PC-3 (cell line): ENCODE measurements at regions not wholly inside any gene's neighbourhood (a gene's known extent, or its start where the extent isn't known, plus 50 kb on each side); places are given as distances from the start of the nearest gene placed in this dataset.

Source experiments
- ATAC-seq: fragments of 200-7000 bp; cut with Tn5 transposase; 2 replicates; pipeline ENCODE4 v1.9.1; 2020; ENCODE audit warnings: mild to moderate bottlenecking, moderate library complexity
- BruUV-seq: library from RNA; stranded (reverse); fragments of 400-500 nt; replicated peaks from 2 replicates; lab custom pipeline; 2021; lab: Mats Ljungman, UMichigan
- CTCF ChIA-PET: fragments of 300-600 bp; sonication (Branson Sonifier 250); formaldehyde crosslinking; loops from one replicate; lab custom pipeline; 2022; ENCODE audit warnings: antibody characterized with exemption; lab: Charles Lee
- POLR2A ChIA-PET: fragments of 300-600 bp; sonication (Branson Sonifier 250); formaldehyde crosslinking; loops from one replicate; lab custom pipeline; 2022; ENCODE audit warnings: antibody characterized with exemption; ENCODE audit not compliant: unreplicated experiment; lab: Charles Lee
- DNase-seq: peaks from one replicate; pipeline ENCODE4 v3.0.0-alpha.2; 2015
- H2AFZ ChIP-seq: fragments of 300-600 bp; sonication (generic); 2 replicates; pipeline ENCODE4 v1.6.0; 2016; ENCODE audit warnings: antibody characterized with exemption, low read length
- H3F3A ChIP-seq: fragments of 300-600 bp; sonication (generic); one replicate; pipeline ENCODE4 v1.6.0; 2017; ENCODE audit warnings: antibody characterized with exemption, low read length, control low read depth, mild to moderate bottlenecking; ENCODE audit not compliant: unreplicated experiment
- H3K27ac ChIP-seq: fragments of 300-600 bp; sonication (generic); 2 replicates; pipeline ENCODE4 v1.5.1; 2016; ENCODE audit warnings: mild to moderate bottlenecking, low read length
- H3K27me3 ChIP-seq: fragments of 300-600 bp; sonication (generic); 2 replicates; pipeline ENCODE4 v1.6.1; 2016; ENCODE audit warnings: low read length, mixed read lengths
- H3K36me3 ChIP-seq: fragments of 300-600 bp; sonication (generic); 2 replicates; pipeline ENCODE4 v1.6.1; 2016; ENCODE audit warnings: low read depth, mixed run types, low read length, mixed read lengths
- H3K4me1 ChIP-seq: fragments of 300-600 bp; sonication (generic); 2 replicates; pipeline ENCODE4 v1.5.1; 2016; ENCODE audit warnings: low read length; ENCODE audit not compliant: insufficient read depth
- H3K4me2 ChIP-seq: fragments of 300-600 bp; sonication (generic); 2 replicates; pipeline ENCODE4 v1.6.0; 2016; ENCODE audit warnings: low read length
- H3K4me3 ChIP-seq: fragments of 300-600 bp; sonication (generic); 2 replicates; pipeline ENCODE4 v1.5.1; 2016; ENCODE audit warnings: mild to moderate bottlenecking, low read length, mixed read lengths
- H3K79me2 ChIP-seq: fragments of 300-600 bp; sonication (generic); 2 replicates; pipeline ENCODE4 v1.6.1; 2017; ENCODE audit warnings: low read length, mixed read lengths
- H3K9ac ChIP-seq: fragments of 300-600 bp; sonication (generic); 2 replicates; pipeline ENCODE4 v1.6.0; 2016; ENCODE audit warnings: mild to moderate bottlenecking, low read length
- H3K9me2 ChIP-seq: fragments of 300-600 bp; sonication (generic); replicated peaks from 2 replicates; pipeline ENCODE4 v1.6.1; 2016; ENCODE audit warnings: mixed run types, low read length, mixed read lengths
- H3K9me3 ChIP-seq: fragments of 300-600 bp; sonication (generic); 2 replicates; pipeline ENCODE4 v1.6.1; 2016; ENCODE audit warnings: low read length, mixed read lengths
- H4K20me1 ChIP-seq: fragments of 300-600 bp; sonication (generic); 2 replicates; pipeline ENCODE4 v1.6.1; 2016; ENCODE audit warnings: low read length, mixed read lengths
- CTCF ChIP-seq: fragments of 300-600 bp; sonication (generic); conservative IDR thresholded peaks from 2 replicates; pipeline ENCODE4 v1.5.1; 2017; ENCODE audit warnings: antibody characterized with exemption, low read depth, mild to moderate bottlenecking, low read length
- EZH2 ChIP-seq: fragments of 300-600 bp; sonication (generic); IDR thresholded peaks from one replicate; pipeline ENCODE4 v1.6.1; 2017; ENCODE audit warnings: antibody characterized with exemption, mild to moderate bottlenecking, low read length; ENCODE audit not compliant: unreplicated experiment
- EZH2phosphoT487 ChIP-seq: fragments of 300-600 bp; sonication (generic); IDR thresholded peaks from 2 replicates; pipeline ENCODE4 v1.6.1; 2018; ENCODE audit warnings: mild to moderate bottlenecking, antibody characterized with exemption, low read length, borderline replicate concordance
- intact Hi-C: fragments of 100-400 bp; cut with micrococcal nuclease; formaldehyde crosslinking; loops from 2 replicates; pipeline ENCODE4 v1.9.0; 2023

- H4K20me1 ChIP-seq, result no peaks in the 10 kb centered on the region
- H3K4me3 ChIP-seq, result no peak overlapping the region
- no peaks in the 10 kb centered on the region for H3K36me3 ChIP-seq
- peaks cover 39% of the 10 kb centered on the region for H3K4me1 ChIP-seq
- 0 out of 2 replicates have a peak overlapping the region, but pooled peaks have one; percentile 89 for H3K27ac ChIP-seq
- no peaks in the 10 kb centered on the region for H3K9me3 ChIP-seq
- BruUV-seq, result no TSS peak
- ATAC-seq (no peak), DNase-seq (no peak)
- no peak for TF ChIP-seq CTCF
- no peak for TF ChIP-seq EZH2phosphoT487
- TF ChIP-seq EZH2, result no peak
- no peak overlapping the region for H3K4me2 ChIP-seq
- H3K9ac ChIP-seq, result no peak overlapping the region
- no peak overlapping the region for H2AFZ ChIP-seq
- H3K27me3 ChIP-seq, result no peaks in the 10 kb centered on the region
- no peaks in the 10 kb centered on the region for H3K79me2 ChIP-seq
- CTCF ChIA-PET, result no interaction called here
- intact Hi-C loops, result no loop called here
- POLR2A ChIA-PET, result no interaction called here
- no peaks in the 10 kb centered on the region for H3K9me2 ChIP-seq
- peaks cover 5% of the 10 kb centered on the region for H3F3A ChIP-seq
Measured at GRCh38 chr6:80437801-80438200, 331.3 kb downstream of the BCKDHB start.

- no peaks in the 10 kb centered on the region for H3K27me3 ChIP-seq
- H3K27ac ChIP-seq, result no peak overlapping the region
- no peaks in the 10 kb centered on the region for H3K79me2 ChIP-seq
- H3K4me3 ChIP-seq, result no peak overlapping the region
- H3K9ac ChIP-seq, result no peak overlapping the region
- intact Hi-C loops, result no loop called here
- H2AFZ ChIP-seq, result no peak overlapping the region
- ChIA-PET POLR2A (no interaction called here), CTCF (no interaction called here)
- no peak for TF ChIP-seq EZH2phosphoT487
- TF ChIP-seq CTCF, result no peak
- TF ChIP-seq EZH2, result no peak
- no peak overlapping the region for H3K4me2 ChIP-seq
- no TSS peak for BruUV-seq
- H3K9me3 ChIP-seq, result no peaks in the 10 kb centered on the region
- peaks cover 5% of the 10 kb centered on the region for H3F3A ChIP-seq
- H3K9me2 ChIP-seq, result no peaks in the 10 kb centered on the region
- H3K36me3 ChIP-seq, result no peaks in the 10 kb centered on the region
- H3K4me1 ChIP-seq, result peaks cover 39% of the 10 kb centered on the region
- ATAC-seq (no peak), DNase-seq (no peak)
- no peaks in the 10 kb centered on the region for H4K20me1 ChIP-seq
Measured at GRCh38 chr6:80437221-80437620, 330.8 kb downstream of the BCKDHB start.

- Histone ChIP-seq H3K79me2 (no peaks in the 10 kb centered on the region), H3K4me1 (peaks cover 38% of the 10 kb centered on the region), H3K4me3 (no peak overlapping the region), H4K20me1 (no peaks in the 10 kb centered on the region), H3F3A (peaks cover 5% of the 10 kb centered on the region), H3K4me2 (no peak overlapping the region), H3K36me3 (no peaks in the 10 kb centered on the region), H3K9ac (no peak overlapping the region), H2AFZ (no peak overlapping the region), H3K27me3 (no peaks in the 10 kb centered on the region), H3K9me2 (no peaks in the 10 kb centered on the region), H3K9me3 (no peaks in the 10 kb centered on the region), H3K27ac (no peak overlapping the region)
- ChIA-PET POLR2A (no interaction called here), CTCF (no interaction called here)
- BruUV-seq, result no TSS peak
- TF ChIP-seq EZH2phosphoT487 (no peak), EZH2 (no peak), CTCF (no peak)
- intact Hi-C loops, result no loop called here
- ATAC-seq (no peak), DNase-seq (no peak)
Measured at GRCh38 chr6:80436663-80437062, 330.2 kb downstream of the BCKDHB start.
